Heart left ventricle (tissue), 16 donors: ENCODE measurements at regions not wholly inside any gene's neighbourhood (a gene's known extent, or its start where the extent isn't known, plus 50 kb on each side); places are given as distances from the start of the nearest gene placed in this dataset.

ENCODE experiments used
- ATAC-seq, 4 donors: fragments of 200-7000 bp; cut with Tn5 transposase; one replicate each; pipeline ENCODE4 v1.9.1; 2020 to 2022; ENCODE audit warnings: moderate library complexity in 4 of 4, mild to moderate bottlenecking in 3 of 4, moderate number of reproducible peaks in 1 of 4
- DNase-seq, 5 donors: peaks; one replicate each; pipeline ENCODE4 v3.0.0-alpha.2; 2020
- H3K27ac ChIP-seq, 12 donors: fragments of 200-600 bp; sonication (generic) in 4 of 12; one replicate each; pipeline versions ENCODE4 v1.5.0 to v1.8.0; 2016 to 2022; ENCODE audit warnings: mild to moderate bottlenecking in 2 of 12
- H3K27me3 ChIP-seq, 9 donors: fragments of 200-600 bp; sonication (generic) in 2 of 9; one replicate each; pipeline versions ENCODE4 v1.5.1 to v1.8.0; 2016 to 2022; ENCODE audit warnings: mild to moderate bottlenecking in 3 of 9
- H3K36me3 ChIP-seq, 9 donors: fragments of 200-600 bp; sonication (generic) in 2 of 9; one replicate each; pipeline versions ENCODE4 v1.5.0 to v1.8.0; 2018 to 2022; ENCODE audit warnings: mild to moderate bottlenecking in 2 of 9
- H3K4me1 ChIP-seq, 12 donors: fragments of 200-600 bp; sonication (generic) in 4 of 12; one replicate each; pipeline versions ENCODE4 v1.5.0 to v1.8.0; 2016 to 2022; ENCODE audit warnings: mild to moderate bottlenecking in 3 of 12
- H3K4me3 ChIP-seq, 12 donors: fragments of 200-600 bp; sonication (generic) in 4 of 12; one replicate each; pipeline versions ENCODE4 v1.5.0 to v1.8.0; 2017 to 2022; ENCODE audit warnings: mild to moderate bottlenecking in 9 of 12, moderate library complexity in 4 of 12
- H3K9me3 ChIP-seq, 12 donors: fragments of 200-600 bp; sonication (generic) in 4 of 12; one replicate each; pipeline versions ENCODE4 v1.5.0 to v1.8.0; 2016 to 2022; ENCODE audit warnings: mild to moderate bottlenecking in 1 of 12
- CTCF ChIP-seq, 12 donors: fragments of 200-600 bp; sonication (generic) in 4 of 12; IDR thresholded peaks; one replicate each; pipeline versions ENCODE4 v1.5.0 to v1.8.0; 2018 to 2022; ENCODE audit warnings: antibody characterized with exemption in 12 of 12, mild to moderate bottlenecking in 5 of 12
- POLR2A ChIP-seq, 2 donors: fragments of 450-650 bp; IDR thresholded peaks; one replicate each; pipeline ENCODE4 v1.6.1; 2017; ENCODE audit warnings: antibody characterized with exemption in 2 of 2, mild to moderate bottlenecking in 2 of 2, moderate library complexity in 2 of 2
- WGBS, 4 donors: extraction: QIAGEN DNeasy Blood & Tissue Kit in 2 of 4; methylation state at CpG; one replicate each; pipeline versions ENCODE4 v1.1.5 to v1.1.7; 2013 to 2018; 5-methylcytosine and 5-hydroxymethylcytosine counted together
- intact Hi-C, 10 donors: fragments of 100-400 bp; cut with DNase I; formaldehyde crosslinking; loops; one replicate each; pipeline versions ENCODE4 v1.11.1 to v1.14.2; 2022
- donor health status: ischemic (EF 13 %, LVEDD 7.1; RV severe dilation, severe dysfunction).
- donor health status: healthy with polysubstance abuse.
- donor health status: DM: no; HTN: yes; CAD: no.
- donor health status: DM: no; HTN: no; CAD: no.
- donor health status: ischemic (EF 25% LVEDD 6.9; RV normal size, moderate dysfunction).
- donor health status: ischemic (EF 25% LVEDD 5.7; RV mildly dilated, moderate dysfunction).
- donor health status: healthy.
- donor health status: DM: yes; HTN: yes; CAD: no.
- donor health status: ischemic (EF 35%, LVEDD 5.7; RV mildly dilated, moderate dysfunction).
- donor health status: nonischemic (EF 11% LVEDD 7.7; RV severe dilation, severe dysfunction).
- donor health status: DM: yes; HTN: yes; CAD: no.
- donor health status: PGD.
- donor health status: ischemic (EF 29% LVEDD 5.4; RV normal size, mild dysfunction).
- donor health status: nonischemic (EF 23%, LVEDD 6.1; RV moderate dilation, normal function).

DNA sequence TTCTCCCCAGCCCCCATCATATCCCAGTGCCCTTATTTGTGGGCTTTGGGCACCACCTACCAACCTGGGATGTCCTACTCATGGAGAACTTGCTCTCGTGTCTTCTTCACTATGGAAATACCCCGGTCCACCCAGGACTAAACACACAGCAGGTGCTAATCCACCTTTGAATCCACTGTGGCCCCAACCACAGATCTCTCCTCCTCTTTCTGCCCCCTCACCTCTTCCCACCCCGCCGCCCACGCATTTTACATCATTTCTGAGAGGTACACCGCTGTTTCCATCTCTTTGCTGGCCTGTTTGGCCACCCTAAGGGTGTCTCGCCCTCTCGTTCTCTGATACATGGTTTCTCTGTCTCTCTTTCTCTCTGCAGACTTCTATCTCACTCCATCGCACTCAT is 82.5 kb upstream of the CTNNBL1 start:
- H3K4me3 ChIP-seq, result no peak overlapping the region
- ATAC-seq (no peak), DNase-seq (no peak)
- no peak for TF ChIP-seq CTCF (IDR thresholded peaks at IDR 0.05)
- TF ChIP-seq POLR2A (IDR thresholded peaks at IDR 0.05), result no peak
- H3K9me3 ChIP-seq, result no peaks in the 10 kb centered on the region
- H3K27me3 ChIP-seq, result peaks cover 0 to 7% (median 0%) of the 10 kb centered on the region in 9 donors
- 73 to 84% (median 80%) methylated on average over 9 of the region's 9 CpGs for WGBS, 4 donors
- H3K4me1 ChIP-seq, result no peaks in the 10 kb centered on the region
- H3K27ac ChIP-seq, result no peak overlapping the region
- H3K36me3 ChIP-seq, result no peaks in the 10 kb centered on the region
- intact Hi-C loops, result loop anchor here in 1 of 10 donors (10.0 kb wide), 1 partner anchor 643 kb away; no protein-coding TSS in a partner anchor

DNA sequence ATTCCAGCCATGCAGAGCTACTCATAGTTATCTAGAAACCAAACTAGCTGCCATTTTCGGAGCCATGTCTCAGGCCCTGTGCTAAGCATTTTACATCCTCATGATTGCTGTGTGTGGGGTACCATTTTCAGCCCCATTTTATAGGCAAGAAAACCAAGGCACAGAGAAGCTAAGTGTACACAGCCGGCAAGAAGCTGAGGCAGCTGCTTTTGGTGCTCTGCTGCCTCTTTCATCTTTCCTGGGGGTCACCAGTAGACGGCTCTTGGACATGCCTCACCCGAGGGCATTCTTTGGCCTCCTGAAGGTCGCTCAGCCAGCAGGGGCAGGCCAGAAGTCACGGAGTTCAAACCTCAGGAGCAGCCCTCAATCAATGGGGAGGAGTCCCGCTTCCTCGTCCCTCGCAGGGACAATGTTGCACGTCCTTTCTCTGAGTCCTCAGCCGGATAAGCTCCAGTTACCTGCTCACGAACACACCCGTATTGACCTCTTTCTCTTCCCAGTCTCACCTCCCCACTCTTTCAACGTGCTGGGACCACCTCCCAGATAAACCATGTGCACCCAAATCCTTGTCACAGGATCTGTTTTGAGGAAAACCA is 82.6 kb upstream of the BLCAP start:
- 60 to 67% (median 64%) methylated on average over 14 of the region's 14 CpGs for WGBS, 4 donors
- Histone ChIP-seq H3K9me3 (no peaks in the 10 kb centered on the region), H3K27me3 (peaks cover 0 to 7% (median 0%) of the 10 kb centered on the region in 9 donors), H3K36me3 (no peaks in the 10 kb centered on the region), H3K4me3 (no peak overlapping the region), H3K4me1 (no peaks in the 10 kb centered on the region), H3K27ac (no peak overlapping the region)
- TF ChIP-seq CTCF (IDR thresholded peaks at IDR 0.05) (no peak), POLR2A (IDR thresholded peaks at IDR 0.05) (no peak)
- ATAC-seq, result no peak
- intact Hi-C loops, result loop anchor here in 1 of 10 donors (10.0 kb wide), 1 partner anchor 644 kb away; no protein-coding TSS in a partner anchor
- DNase-seq, result no peak

- Histone ChIP-seq H3K36me3 (no peaks in the 10 kb centered on the region), H3K4me3 (no peak overlapping the region), H3K27me3 (peaks cover 0 to 28% (median 12%) of the 10 kb centered on the region in 9 donors), H3K4me1 (peaks cover 0 to 7% (median 0%) of the 10 kb centered on the region in 12 donors), H3K27ac (no peak overlapping the region), H3K9me3 (no peaks in the 10 kb centered on the region)
- WGBS, 4 donors, result 71 to 77% (median 74%) methylated on average over 6 of the region's 6 CpGs
- DNase-seq (no peak), ATAC-seq (no peak)
- intact Hi-C loops, result no loop called here
- TF ChIP-seq CTCF (IDR thresholded peaks at IDR 0.05) (no peak), POLR2A (IDR thresholded peaks at IDR 0.05) (no peak)
Observed at GRCh38 chr20:37602634-37603033, 75.0 kb upstream of the BLCAP start.

- H3K9me3 ChIP-seq, result no peaks in the 10 kb centered on the region
- peaks cover 0 to 27% (median 17%) of the 10 kb centered on the region in 9 donors for H3K27me3 ChIP-seq
- H3K36me3 ChIP-seq, result no peaks in the 10 kb centered on the region
- H3K4me3 ChIP-seq, result no peak overlapping the region
- TF ChIP-seq POLR2A (IDR thresholded peaks at IDR 0.05) (no peak), CTCF (IDR thresholded peaks at IDR 0.05) (no peak)
- ATAC-seq (no peak), DNase-seq (no peak)
- 53 to 69% (median 62%) methylated on average over 3 of the region's 3 CpGs for WGBS, 4 donors
- intact Hi-C loops, result no loop called here
- H3K27ac ChIP-seq, result no peak overlapping the region
- H3K4me1 ChIP-seq, result peaks cover 0 to 7% (median 0%) of the 10 kb centered on the region in 12 donors
Observed at GRCh38 chr20:37600486-37600885, 72.8 kb upstream of the BLCAP start.
